Progenitor cell of endocrine pancreas (in vitro differentiated cells): ENCODE measurements at regions not wholly inside any gene's neighbourhood (a gene's known extent, or its start where the extent isn't known, plus 50 kb on each side); places are given as distances from the start of the nearest gene placed in this dataset.

ENCODE experiments used
- DNase-seq: peaks from one replicate; pipeline ENCODE4 v3.0.0; 2021; ENCODE audit warnings: low spot score; ENCODE audit not compliant: unreplicated experiment
- H3K27ac Mint-ChIP-seq: 2 replicates; pipeline ENCODE4 v1.8.0; 2021; ENCODE audit warnings: mild to moderate bottlenecking, moderate library complexity, mixed read lengths
- H3K27me3 Mint-ChIP-seq: 2 replicates; pipeline ENCODE4 v1.8.0; 2021; ENCODE audit warnings: mixed read lengths
- H3K36me3 Mint-ChIP-seq: 2 replicates; pipeline ENCODE4 v1.8.0; 2022; ENCODE audit warnings: mixed read lengths; ENCODE audit not compliant: insufficient read depth
- H3K4me1 Mint-ChIP-seq: 2 replicates; pipeline ENCODE4 v1.8.0; 2021; ENCODE audit warnings: low read depth, mixed read lengths
- H3K4me3 Mint-ChIP-seq: 2 replicates; pipeline ENCODE4 v1.8.0; 2021; ENCODE audit warnings: low read depth, mild to moderate bottlenecking, moderate library complexity, mixed read lengths
- H3K9me3 Mint-ChIP-seq: 2 replicates; pipeline ENCODE4 v1.8.0; 2021; ENCODE audit warnings: low read depth, mixed read lengths
- CTCF ChIP-seq: fragments of 200-600 bp; sonication (generic); IDR thresholded peaks from one replicate; pipeline ENCODE4 v1.5.0; 2021; ENCODE audit warnings: antibody characterized with exemption, mild to moderate bottlenecking; ENCODE audit not compliant: unreplicated experiment

DNA sequence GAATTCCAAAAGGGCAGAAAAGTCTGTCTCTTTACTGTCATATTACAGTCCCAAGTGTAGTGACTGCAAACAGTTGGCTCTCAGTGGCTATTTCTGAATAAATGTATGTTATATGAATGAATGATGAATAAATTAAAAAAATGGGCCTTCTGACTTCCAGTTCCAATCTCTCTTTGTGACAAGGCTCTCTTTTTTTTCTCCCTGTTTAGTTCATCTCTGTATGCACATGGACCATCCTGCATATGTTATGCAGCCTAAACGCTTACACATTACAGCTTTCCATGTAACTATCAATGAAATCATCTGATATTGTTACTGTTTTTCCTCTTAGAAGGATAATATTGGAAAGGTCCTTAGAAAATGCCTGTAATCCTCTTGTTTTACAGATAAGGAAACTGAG is 363.0 kb downstream of the NUF2 start:
- Mint-ChIP-seq H3K4me1 (peaks cover under 1% of the 10 kb centered on the region), H3K4me3 (no peak overlapping the region), H3K9me3 (peaks cover 17% of the 10 kb centered on the region), H3K27ac (no peak overlapping the region), H3K36me3 (peaks cover 5% of the 10 kb centered on the region), H3K27me3 (no peaks in the 10 kb centered on the region)
- no peak for DNase-seq
- no peak for TF ChIP-seq CTCF

GRCh38 chr1:163692266-163692665 is 370.5 kb downstream of the NUF2 start:
- no peak overlapping the region for H3K27ac Mint-ChIP-seq
- no peak overlapping the region for H3K4me3 Mint-ChIP-seq
- DNase-seq, result no peak
- TF ChIP-seq CTCF, result no peak
- no peaks in the 10 kb centered on the region for H3K36me3 Mint-ChIP-seq
- peaks cover 6% of the 10 kb centered on the region for H3K27me3 Mint-ChIP-seq
- peaks cover 3% of the 10 kb centered on the region for H3K4me1 Mint-ChIP-seq
- no peaks in the 10 kb centered on the region for H3K9me3 Mint-ChIP-seq

GRCh38 chr1:163697137-163697536 is 375.4 kb downstream of the NUF2 start:
- no peaks in the 10 kb centered on the region for H3K9me3 Mint-ChIP-seq
- no peaks in the 10 kb centered on the region for H3K4me1 Mint-ChIP-seq
- no peak overlapping the region for H3K4me3 Mint-ChIP-seq
- no peaks in the 10 kb centered on the region for H3K36me3 Mint-ChIP-seq
- TF ChIP-seq CTCF, result no peak
- H3K27ac Mint-ChIP-seq, result no peak overlapping the region
- no peak for DNase-seq
- H3K27me3 Mint-ChIP-seq, result no peaks in the 10 kb centered on the region

DNA sequence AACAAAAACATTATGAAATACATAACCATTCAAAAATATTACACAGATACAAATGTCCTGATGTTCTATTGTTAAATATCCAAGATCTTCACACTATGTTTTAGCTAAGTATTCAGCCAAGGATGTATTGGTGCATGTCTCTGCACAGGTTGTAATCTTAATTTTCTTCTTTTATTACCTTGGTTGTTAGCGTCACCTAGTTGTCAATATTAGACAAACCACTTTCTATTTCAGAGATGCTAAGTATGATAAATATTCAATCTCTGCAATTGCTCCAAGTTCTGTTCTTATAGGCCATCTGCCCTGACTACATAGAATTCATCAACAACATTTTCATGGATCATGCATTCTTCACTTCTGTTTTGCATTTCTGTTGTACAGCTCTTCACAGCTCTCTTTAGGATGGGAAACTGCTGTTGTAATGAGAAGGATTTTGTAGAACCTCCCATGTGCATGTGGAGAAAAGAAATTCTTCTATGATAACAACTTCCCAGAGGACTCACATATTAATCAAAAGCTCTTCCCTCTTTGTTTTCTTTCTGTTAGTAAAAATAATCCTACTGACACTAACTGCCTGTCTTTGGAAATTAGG is 380.1 kb downstream of the NUF2 start:
- H3K9me3 Mint-ChIP-seq, result no peaks in the 10 kb centered on the region
- H3K27me3 Mint-ChIP-seq, result no peaks in the 10 kb centered on the region
- no peak for TF ChIP-seq CTCF
- no peaks in the 10 kb centered on the region for H3K4me1 Mint-ChIP-seq
- H3K36me3 Mint-ChIP-seq, result no peaks in the 10 kb centered on the region
- DNase-seq, result no peak
- H3K27ac Mint-ChIP-seq, result no peak overlapping the region
- no peak overlapping the region for H3K4me3 Mint-ChIP-seq

- H3K27ac Mint-ChIP-seq, result no peak overlapping the region
- H3K9me3 Mint-ChIP-seq, result no peaks in the 10 kb centered on the region
- no peak for TF ChIP-seq CTCF
- no peak for DNase-seq
- H3K36me3 Mint-ChIP-seq, result no peaks in the 10 kb centered on the region
- no peak overlapping the region for H3K4me3 Mint-ChIP-seq
- H3K27me3 Mint-ChIP-seq, result no peaks in the 10 kb centered on the region
- no peaks in the 10 kb centered on the region for H3K4me1 Mint-ChIP-seq
Observed at GRCh38 chr1:163703794-163704193, 382.0 kb downstream of the NUF2 start.
